Osteocyte (in vitro differentiated cells): ENCODE measurements at regions not wholly inside any gene's neighbourhood (a gene's known extent, or its start where the extent isn't known, plus 50 kb on each side); places are given as distances from the start of the nearest gene placed in this dataset.

Source experiments
- DNase-seq: peaks from one replicate; pipeline ENCODE4 v3.0.0; 2021; ENCODE audit warnings: mixed read lengths; ENCODE audit not compliant: unreplicated experiment; ENCODE audit errors: extremely low spot score
- H3K27ac Mint-ChIP-seq: one replicate; pipeline ENCODE4 v1.8.0; 2021; ENCODE audit warnings: mild to moderate bottlenecking, mixed read lengths; ENCODE audit not compliant: unreplicated experiment
- H3K27me3 Mint-ChIP-seq: one replicate; pipeline ENCODE4 v1.8.0; 2021; ENCODE audit warnings: mixed read lengths; ENCODE audit not compliant: unreplicated experiment
- H3K36me3 Mint-ChIP-seq: one replicate; pipeline ENCODE4 v1.8.0; 2021; ENCODE audit warnings: mixed read lengths; ENCODE audit not compliant: unreplicated experiment
- H3K4me1 Mint-ChIP-seq: one replicate; pipeline ENCODE4 v1.8.0; 2021; ENCODE audit warnings: mixed read lengths; ENCODE audit not compliant: unreplicated experiment
- H3K4me3 Mint-ChIP-seq: one replicate; pipeline ENCODE4 v1.8.0; 2021; ENCODE audit warnings: mild to moderate bottlenecking, moderate library complexity, mixed read lengths; ENCODE audit not compliant: unreplicated experiment
- H3K9me3 Mint-ChIP-seq: one replicate; pipeline ENCODE4 v1.8.0; 2021; ENCODE audit warnings: mixed read lengths; ENCODE audit not compliant: unreplicated experiment
- CTCF ChIP-seq: fragments of 200-600 bp; sonication (generic); IDR thresholded peaks from 2 replicates; pipeline ENCODE4 v1.5.0; 2021; ENCODE audit warnings: antibody characterized with exemption, mild to moderate bottlenecking, moderate library complexity

GRCh38 chrX:10903523-10903922 lies 207.6 kb upstream of the HCCS start:
- Mint-ChIP-seq H3K27ac (no peak overlapping the region), H3K4me3 (no peak overlapping the region), H3K4me1 (peaks cover 10% of the 10 kb centered on the region), H3K36me3 (no peaks in the 10 kb centered on the region), H3K27me3 (no peaks in the 10 kb centered on the region), H3K9me3 (peaks cover 19% of the 10 kb centered on the region)
- DNase-seq, result no peak
- no peak for TF ChIP-seq CTCF

- Mint-ChIP-seq H3K4me1 (peaks cover 10% of the 10 kb centered on the region), H3K4me3 (no peak overlapping the region)
- DNase-seq, result no peak
Observed at GRCh38 chrX:10904220-10904619, 206.9 kb upstream of the HCCS start.

GRCh38 chrX:10906866-10907265 lies 204.3 kb upstream of the HCCS start:
- peaks cover 13% of the 10 kb centered on the region for H3K9me3 Mint-ChIP-seq
- no peak for TF ChIP-seq CTCF
- H3K27ac Mint-ChIP-seq, result no peak overlapping the region
- no peaks in the 10 kb centered on the region for H3K4me1 Mint-ChIP-seq
- H3K36me3 Mint-ChIP-seq, result no peaks in the 10 kb centered on the region
- H3K4me3 Mint-ChIP-seq, result no peak overlapping the region
- H3K27me3 Mint-ChIP-seq, result no peaks in the 10 kb centered on the region
- DNase-seq, result no peak

More at GRCh38 chrX:10904220-10904619, 206.9 kb upstream of the HCCS start:
- Mint-ChIP-seq H3K27ac (no peak overlapping the region), H3K27me3 (no peaks in the 10 kb centered on the region), H3K36me3 (no peaks in the 10 kb centered on the region), H3K9me3 (peaks cover 13% of the 10 kb centered on the region)
- no peak for TF ChIP-seq CTCF

DNA sequence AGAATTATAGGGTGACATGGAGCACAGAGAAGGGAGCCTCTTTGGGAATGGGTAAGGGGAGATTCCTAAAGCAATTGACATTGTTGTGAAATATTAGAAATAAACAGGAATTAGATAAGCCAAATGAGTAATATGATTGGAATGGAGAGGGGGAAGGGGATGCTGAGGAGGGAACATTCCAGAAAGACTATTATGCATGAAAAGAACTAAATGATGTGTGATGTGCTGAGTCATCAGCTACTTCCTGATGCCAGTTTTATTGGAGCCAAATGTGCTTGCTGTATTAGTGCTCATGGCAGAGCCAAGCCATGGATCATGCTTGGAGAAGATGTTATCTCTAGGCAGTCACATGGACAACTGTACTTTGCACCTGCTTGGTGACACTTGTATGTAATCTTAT lies 189.0 kb upstream of the HCCS start:
- Mint-ChIP-seq H3K4me3 (no peak overlapping the region), H3K27me3 (no peaks in the 10 kb centered on the region), H3K36me3 (no peaks in the 10 kb centered on the region), H3K27ac (peak overlapping the region; percentile 8), H3K9me3 (peaks cover 39% of the 10 kb centered on the region), H3K4me1 (peaks cover 9% of the 10 kb centered on the region)
- DNase-seq, result no peak
- TF ChIP-seq CTCF, result no peak

DNA sequence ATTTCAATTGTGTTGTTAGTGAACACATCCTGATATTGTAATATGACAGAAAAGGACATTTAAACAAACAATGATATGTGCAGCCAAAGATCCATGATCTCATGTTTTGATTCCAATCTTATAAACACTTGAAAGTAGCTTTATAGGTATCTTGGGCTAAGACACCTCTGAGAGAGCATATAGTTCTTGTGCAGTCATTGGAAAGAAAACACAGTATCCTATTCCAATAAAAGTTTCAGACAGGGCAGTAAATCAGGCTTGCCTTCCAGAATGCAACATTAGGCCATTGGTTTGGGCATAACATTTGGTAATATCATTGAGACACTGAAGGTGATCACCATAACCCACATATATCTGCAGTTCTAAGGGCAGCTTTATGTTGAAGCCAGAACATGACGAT lies 188.3 kb upstream of the HCCS start:
- no peak overlapping the region for H3K27ac Mint-ChIP-seq
- no peak overlapping the region for H3K4me3 Mint-ChIP-seq
- peaks cover 42% of the 10 kb centered on the region for H3K9me3 Mint-ChIP-seq
- H3K27me3 Mint-ChIP-seq, result no peaks in the 10 kb centered on the region
- H3K4me1 Mint-ChIP-seq, result peaks cover 10% of the 10 kb centered on the region
- H3K36me3 Mint-ChIP-seq, result no peaks in the 10 kb centered on the region
- no peak for DNase-seq
- no peak for TF ChIP-seq CTCF
